Upper lobe of right lung (tissue), 1 donor: ENCODE measurements at regions not wholly inside any gene's neighbourhood (a gene's known extent, or its start where the extent isn't known, plus 50 kb on each side); places are given as distances from the start of the nearest gene placed in this dataset.

Experiments
- ATAC-seq: fragments of 200-7000 bp; cut with Tn5 transposase; one replicate; pipeline ENCODE4 v1.9.1; 2020; ENCODE audit warnings: mild to moderate bottlenecking, moderate library complexity
- DNase-seq: peaks from one replicate; pipeline ENCODE4 v3.0.0-alpha.2; 2020
- H3K27ac ChIP-seq: fragments of 200-600 bp; one replicate; pipeline ENCODE4 v1.8.0; 2022
- H3K27me3 ChIP-seq: fragments of 200-600 bp; one replicate; pipeline ENCODE4 v1.8.0; 2022; ENCODE audit warnings: mild to moderate bottlenecking
- H3K36me3 ChIP-seq: fragments of 200-600 bp; one replicate; pipeline ENCODE4 v1.8.0; 2022
- H3K4me1 ChIP-seq: fragments of 200-600 bp; one replicate; pipeline ENCODE4 v1.8.0; 2022
- H3K4me3 ChIP-seq: fragments of 200-600 bp; one replicate; pipeline ENCODE4 v1.8.0; 2022; ENCODE audit warnings: mild to moderate bottlenecking
- H3K9me3 ChIP-seq: fragments of 200-600 bp; one replicate; pipeline ENCODE4 v1.8.0; 2022
- CTCF ChIP-seq: fragments of 200-600 bp; IDR thresholded peaks from one replicate; pipeline ENCODE4 v1.8.0; 2022; ENCODE audit warnings: antibody characterized with exemption
- intact Hi-C: fragments of 100-400 bp; cut with DNase I; formaldehyde crosslinking; loops from one replicate; pipeline ENCODE4 v1.11.0; 2022
- donor health status: DM: no; HTN: yes; CAD: no; lungs with severe emphysema.

- no peaks in the 10 kb centered on the region for H3K36me3 ChIP-seq
- no peak overlapping the region for H3K4me3 ChIP-seq
- H3K9me3 ChIP-seq: no peaks in the 10 kb centered on the region
- intact Hi-C loops: no loop called here
- no peaks in the 10 kb centered on the region for H3K27me3 ChIP-seq
- no peaks in the 10 kb centered on the region for H3K4me1 ChIP-seq
- DNase-seq (no peak), ATAC-seq (no peak)
- H3K27ac ChIP-seq: no peak overlapping the region
- no peak for TF ChIP-seq CTCF
These were observed 196.6 kb upstream of the NPVF start for GRCh38 chr7:25424855-25425254.

GRCh38 chr7:25427721-25428120, 199.4 kb upstream of the NPVF start:
- intact Hi-C loops: no loop called here
- Histone ChIP-seq H3K4me1 (no peaks in the 10 kb centered on the region), H3K9me3 (no peaks in the 10 kb centered on the region), H3K27me3 (no peaks in the 10 kb centered on the region), H3K27ac (no peak overlapping the region), H3K36me3 (no peaks in the 10 kb centered on the region), H3K4me3 (no peak overlapping the region)
- DNase-seq (no peak), ATAC-seq (no peak)
- no peak for TF ChIP-seq CTCF

DNA sequence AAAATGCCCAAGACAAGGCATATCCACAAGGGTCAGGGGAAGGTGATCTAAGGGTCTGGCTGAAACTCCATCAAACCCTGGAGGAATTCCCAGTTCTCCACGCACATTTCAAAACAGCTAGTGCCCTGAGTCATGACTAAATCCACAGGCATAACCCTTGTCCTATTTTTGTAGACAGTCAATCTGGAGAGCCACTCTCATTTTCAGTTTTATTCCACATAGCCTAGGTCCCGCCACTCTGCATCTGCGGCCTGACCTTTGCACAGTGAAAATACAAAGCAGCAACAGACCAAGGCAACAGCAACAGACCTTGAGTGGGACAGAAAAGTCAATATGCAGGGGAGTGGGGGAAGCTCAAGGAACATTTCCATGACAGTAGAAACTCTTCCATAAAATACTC, 201.4 kb upstream of the NPVF start:
- H3K9me3 ChIP-seq: no peaks in the 10 kb centered on the region
- no peaks in the 10 kb centered on the region for H3K36me3 ChIP-seq
- intact Hi-C loops: no loop called here
- no peak for TF ChIP-seq CTCF
- DNase-seq (no peak), ATAC-seq (no peak)
- H3K27ac ChIP-seq: no peak overlapping the region
- H3K4me3 ChIP-seq: no peak overlapping the region
- H3K27me3 ChIP-seq: no peaks in the 10 kb centered on the region
- no peaks in the 10 kb centered on the region for H3K4me1 ChIP-seq

DNA sequence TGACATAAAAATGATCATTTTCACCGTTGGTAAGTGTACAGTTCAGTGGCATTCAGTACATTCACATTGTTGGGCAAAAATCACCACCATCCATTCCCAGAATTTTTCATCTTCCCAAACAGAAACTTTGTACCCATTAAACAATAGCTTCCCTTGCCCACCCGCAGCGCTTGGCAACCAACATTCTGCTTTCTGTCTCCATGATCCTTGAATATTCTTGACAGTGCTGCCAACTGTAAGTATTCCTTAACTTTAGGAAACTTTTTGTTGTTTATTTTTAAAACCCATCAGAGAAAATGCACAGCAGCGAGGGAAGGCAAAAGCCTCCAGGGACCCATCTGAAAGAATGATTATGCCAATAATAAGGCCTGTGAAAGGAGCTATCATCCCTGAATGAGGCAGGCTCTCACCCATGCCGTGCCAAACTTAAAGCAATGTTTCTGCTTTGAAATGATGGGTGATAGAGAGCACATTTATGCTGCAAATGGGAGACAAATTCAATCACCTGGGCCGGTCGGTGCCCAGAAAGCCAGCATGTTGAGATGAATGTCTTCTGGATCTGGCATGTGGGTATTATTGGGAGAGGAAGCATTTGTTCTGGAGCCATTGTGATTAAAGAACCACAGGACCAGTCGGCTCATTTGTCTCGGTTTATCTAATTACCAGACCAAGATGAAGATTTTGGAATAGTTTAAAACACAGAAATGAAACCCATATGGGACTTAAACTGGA, 202.1 kb upstream of the NPVF start:
- Histone ChIP-seq H3K9me3 (no peaks in the 10 kb centered on the region), H3K4me1 (no peaks in the 10 kb centered on the region), H3K27me3 (no peaks in the 10 kb centered on the region), H3K36me3 (no peaks in the 10 kb centered on the region), H3K4me3 (no peak overlapping the region), H3K27ac (no peak overlapping the region)
- intact Hi-C loops: no loop called here
- TF ChIP-seq CTCF: no peak
- no peak for ATAC-seq
- no peak for DNase-seq

- Histone ChIP-seq H3K4me3 (no peak overlapping the region), H3K9me3 (no peaks in the 10 kb centered on the region), H3K27me3 (no peaks in the 10 kb centered on the region), H3K36me3 (no peaks in the 10 kb centered on the region), H3K4me1 (no peaks in the 10 kb centered on the region), H3K27ac (no peak overlapping the region)
- no peak for TF ChIP-seq CTCF
- DNase-seq: no peak
- ATAC-seq: no peak
- intact Hi-C loops: no loop called here
These were observed 203.7 kb upstream of the NPVF start for GRCh38 chr7:25431956-25432450.

GRCh38 chr7:25432807-25433206, 204.5 kb upstream of the NPVF start:
- Histone ChIP-seq H3K4me1 (no peaks in the 10 kb centered on the region), H3K27ac (no peak overlapping the region), H3K9me3 (no peaks in the 10 kb centered on the region), H3K36me3 (no peaks in the 10 kb centered on the region), H3K4me3 (no peak overlapping the region), H3K27me3 (no peaks in the 10 kb centered on the region)
- TF ChIP-seq CTCF: no peak
- intact Hi-C loops: no loop called here
- DNase-seq: no peak
- ATAC-seq: no peak
